Gastrocnemius medialis (tissue), 4 donors: ENCODE measurements at regions not wholly inside any gene's neighbourhood (a gene's known extent, or its start where the extent isn't known, plus 50 kb on each side); places are given as distances from the start of the nearest gene placed in this dataset.

Experiments used
- CTCF ChIP-seq, 5 experiments: fragments of 450-650 bp in 3 of 5; fragments of 200-600 bp in 2 of 5; sonication (generic) in 2 of 5; IDR thresholded peaks in 4 of 5; conservative IDR thresholded peaks in 1 of 5; 1 replicate in 4 of 5; 2 replicates in 1 of 5; pipeline ENCODE4 v1.5.1; 2016 to 2019; ENCODE audit warnings: antibody characterized with exemption in 5 of 5, mild to moderate bottlenecking in 3 of 5, moderate library complexity in 3 of 5
- POLR2A ChIP-seq, 2 donors: fragments of 450-650 bp; IDR thresholded peaks; one replicate each; pipeline ENCODE4 v1.6.1; 2017; ENCODE audit warnings: antibody characterized with exemption in 2 of 2, mild to moderate bottlenecking in 2 of 2, moderate library complexity in 2 of 2

DNA sequence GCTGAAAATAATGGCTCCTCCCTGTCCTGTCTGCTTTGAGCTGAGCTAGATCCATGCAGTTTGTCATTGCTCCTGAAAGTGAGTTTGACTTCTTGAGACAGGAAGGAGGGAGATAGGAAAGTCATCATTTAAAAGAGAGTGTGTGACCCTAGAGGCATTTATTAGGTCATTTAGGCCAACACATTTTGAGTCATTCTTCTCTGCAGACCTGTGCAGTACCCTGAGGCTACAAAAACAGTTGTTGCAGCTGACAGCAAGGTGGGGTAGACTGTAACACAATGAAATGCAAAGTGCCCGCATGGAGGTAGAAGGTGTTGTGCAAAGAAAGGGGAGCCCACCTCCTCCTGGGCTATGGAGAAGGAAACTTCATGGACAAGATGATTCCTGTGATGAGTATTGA lies 102.8 kb upstream of the PFN2 start:
- TF ChIP-seq POLR2A (IDR thresholded peaks at IDR 0.05) (no peak), CTCF (IDR thresholded peaks at IDR 0.05 in 4 of 5, conservative IDR thresholded peaks at IDR 0.05 in 1 of 5) (no peak)
